HepG2 (cell line): ENCODE measurements at regions not wholly inside any gene's neighbourhood (a gene's known extent, or its start where the extent isn't known, plus 50 kb on each side); places are given as distances from the start of the nearest gene placed in this dataset.
A peak's percentile ranks its signal among the peaks of the same experiment; 100 is the strongest.

Experiments
- ATAC-seq: fragments of 200-7000 bp; cut with Tn5 transposase; 3 replicates; pipeline ENCODE4 v1.9.1; 2020; ENCODE audit warnings: mild to moderate bottlenecking, moderate library complexity
- BruUV-seq: library from RNA; stranded (reverse); fragments of 400-500 nt; replicated peaks from 2 replicates; lab custom pipeline; 2021; lab: Mats Ljungman, UMichigan
- CTCF ChIA-PET: fragments of 300-600 bp; formaldehyde crosslinking; extraction: SDS; loops from one replicate; lab custom pipeline; 2021; ENCODE audit warnings: low total read pairs, inconsistent platforms, low intra/inter-chr PET ratio; lab: Yijun Ruan, JAX
- POLR2A ChIA-PET: fragments of 350-600 bp; sonication (Branson Sonifier 250); formaldehyde crosslinking; loops from one replicate; lab custom pipeline; 2020; ENCODE audit warnings: antibody characterized with exemption, inconsistent platforms; lab: Yijun Ruan, JAX
- DNase-seq: peaks from one replicate; pipeline ENCODE4 v3.0.0-alpha.2; 2015; ENCODE audit warnings: low spot score
- FAIRE-seq: peaks from 3 replicates; lab custom pipeline; 2011; peaks lifted over from hg19 to GRCh38; lab: Jason Lieb, UNC
- H2AFZ ChIP-seq: one replicate; pipeline ENCODE4 v1.6.1; 2011; ENCODE audit warnings: low read length, inconsistent platforms
- H3K27ac ChIP-seq: fragments of 300-600 bp; 3 replicates; pipeline ENCODE4 v1.8.0; 2011; ENCODE audit warnings: mixed run types, mild to moderate bottlenecking, mixed read lengths, low read length, inconsistent platforms; ENCODE audit not compliant: insufficient read depth; ENCODE audit errors: extremely low read length
- H3K27me3 ChIP-seq, 2 experiments: fragments of 200-600 bp in 1 of 2; 2 replicates in 1 of 2; 3 replicates in 1 of 2; pipeline versions ENCODE4 v1.6.0 to v1.8.0; 2011; ENCODE audit warnings: low read length in 2 of 2, mild to moderate bottlenecking in 2 of 2, moderate library complexity in 2 of 2, inconsistent platforms in 1 of 2; ENCODE audit not compliant: insufficient read depth in 2 of 2, control insufficient read depth in 1 of 2
- H3K36me3 ChIP-seq, 2 experiments: fragments of 200-600 bp in 1 of 2; replicated peaks in 1 of 2; 2 replicates in 1 of 2; 3 replicates in 1 of 2; pipeline versions ENCODE4 v1.5.1 to v1.8.0; 2011; ENCODE audit warnings: low read length in 2 of 2, inconsistent platforms in 1 of 2; ENCODE audit not compliant: insufficient read depth in 2 of 2, control insufficient read depth in 1 of 2
- H3K4me1 ChIP-seq: 2 replicates; pipeline ENCODE4 v1.5.1; 2012; ENCODE audit warnings: low read length, inconsistent platforms; ENCODE audit not compliant: insufficient read depth
- H3K4me2 ChIP-seq: 2 replicates; pipeline ENCODE4 v1.6.0; 2011; ENCODE audit warnings: low read depth, low read length, inconsistent platforms
- H3K4me3 ChIP-seq, 3 experiments: fragments of 200-600 bp in 1 of 3; sonication (generic), shearing (Covaris generic) in 1 of 3; replicated peaks in 1 of 3; 2 replicates each; pipeline ENCODE4 v1.5.1; 2011 to 2016; ENCODE audit warnings: low read length in 3 of 3, inconsistent platforms in 2 of 3, low read depth in 2 of 3, mild to moderate bottlenecking in 2 of 3, control low read depth in 1 of 3, mixed read lengths in 1 of 3; ENCODE audit not compliant: insufficient read depth in 1 of 3
- H3K79me2 ChIP-seq: one replicate; pipeline ENCODE4 v1.6.1; 2011; ENCODE audit warnings: low read length, inconsistent platforms; ENCODE audit not compliant: insufficient read depth
- H3K9ac ChIP-seq: 2 replicates; pipeline ENCODE4 v1.6.0; 2011; ENCODE audit warnings: mild to moderate bottlenecking, low read depth, low read length, inconsistent platforms; ENCODE audit not compliant: insufficient read depth
- H3K9me3 ChIP-seq: 2 replicates; pipeline ENCODE4 v1.5.1; 2012; ENCODE audit warnings: mild to moderate bottlenecking, low read length
- H4K20me1 ChIP-seq: 2 replicates; pipeline ENCODE4 v1.6.0; 2011; ENCODE audit warnings: inconsistent platforms, mild to moderate bottlenecking, low read length, moderate library complexity; ENCODE audit not compliant: insufficient read depth
- FOXM1 ChIP-seq: sonication (generic); formaldehyde crosslinking; IDR thresholded peaks from 2 replicates; pipeline ENCODE4 v1.5.0; 2020; ENCODE audit warnings: missing genetic modification reagents
- HNRNPLL ChIP-seq: fragments of 200-400 bp; formaldehyde crosslinking; IDR thresholded peaks from 2 replicates; pipeline ENCODE4 v1.6.1; 2017; ENCODE audit warnings: mild to moderate bottlenecking, low read depth, low read length; ENCODE audit not compliant: poor library complexity, severe bottlenecking
- PHB2 ChIP-seq: fragments of 450-650 bp; IDR thresholded peaks from 2 replicates; pipeline ENCODE4 v1.6.1; 2018; ENCODE audit not compliant: partially characterized antibody
- RFX5 ChIP-seq: IDR thresholded peaks from 2 replicates; pipeline ENCODE4 v1.6.1; 2011; ENCODE audit warnings: low read depth, low read length, improper control_type of control experiment
- STAG1 ChIP-seq: sonication (generic); formaldehyde crosslinking; IDR thresholded peaks from 2 replicates; pipeline ENCODE4 v1.4.0; 2020; ENCODE audit warnings: missing genetic modification reagents
- THAP7 ChIP-seq: sonication (generic); formaldehyde crosslinking; IDR thresholded peaks from 2 replicates; pipeline ENCODE4 v1.8.1; 2023; ENCODE audit warnings: mild to moderate bottlenecking, missing genetic modification reagents
- ZNF512 ChIP-seq: sonication (generic); formaldehyde crosslinking; IDR thresholded peaks from 2 replicates; pipeline ENCODE4 v1.4.0; 2020; ENCODE audit warnings: mild to moderate bottlenecking, missing genetic modification reagents
- WGBS: methylation state at CpG from one replicate; pipeline ENCODE4 v1.1.6; 2017; ENCODE audit warnings: low lambda C conversion rate; 5-methylcytosine and 5-hydroxymethylcytosine counted together
- in situ Hi-C: cut with HindIII; loops from 2 replicates; pipeline ENCODE4 v1.10.0; 2017; ENCODE audit warnings: low pct_unique_long_range_greater_than_20kb; ENCODE audit not compliant: extremely low pct_ligation_motif_present
- intact Hi-C: fragments of 100-400 bp; cut with micrococcal nuclease; formaldehyde crosslinking; loops from one replicate; pipeline ENCODE4 v1.10.0; 2022; ENCODE audit not compliant: unreplicated experiment

- Histone ChIP-seq H4K20me1 (no peaks in the 10 kb centered on the region), H3K27me3 (no peaks in the 10 kb centered on the region), H3K4me1 (peaks cover 56% of the 10 kb centered on the region), H3K4me3 (no peak overlapping the region), H2AFZ (no peak overlapping the region), H3K4me2 (peak overlapping the region; percentile 3; the same call in 1 of the 2 replicates), H3K9me3 (no peaks in the 10 kb centered on the region), H3K79me2 (no peaks in the 10 kb centered on the region), H3K27ac (no peak overlapping the region), H3K36me3 (no peaks in the 10 kb centered on the region), H3K9ac (no peak overlapping the region)
- POLR2A ChIA-PET, result interaction anchor here (0.9 to 1.8 kb wide), 5 partner anchors 9 to 181 kb away, joined by 3 to 11 read pairs (median 4); partner anchors contain the start of gene MID1IP1
- DNase-seq (no peak), FAIRE-seq (no peak), ATAC-seq (no peak)
- TF ChIP-seq FOXM1 (CRISPR knock-in tag), result no peak
- peak; percentile 93; the same call in 1 of the 2 replicates for TF ChIP-seq ZNF512
- CTCF ChIA-PET, result no interaction called here
- WGBS, result 67% methylated on average over 3 of the region's 3 CpGs
- intact Hi-C loops, result loop anchor here (2.0 to 10.0 kb wide), 3 partner anchors 166 to 218 kb away; partner anchors contain the start of gene MID1IP1
- in situ Hi-C loops, result loop anchor here (25.0 kb wide), 1 partner anchor 171 kb away; the partner anchor contains the start of gene MID1IP1
- BruUV-seq, result no TSS peak
Observed at GRCh38 chrX:38982843-38983242, 181.6 kb downstream of the MID1IP1 start.

- POLR2A ChIA-PET, result no interaction called here
- H3K9ac ChIP-seq, result no peak overlapping the region
- peaks cover 56% of the 10 kb centered on the region for H3K4me1 ChIP-seq
- CTCF ChIA-PET, result interaction anchor here (0.6 kb wide), 1 partner anchor 231 kb away, joined by 3 read pairs; no protein-coding TSS in a partner anchor
- FAIRE-seq (no peak), DNase-seq (no peak), ATAC-seq (no peak)
- H2AFZ ChIP-seq, result no peak overlapping the region
- H3K4me3 ChIP-seq, result no peak overlapping the region
- no peak overlapping the region for H3K27ac ChIP-seq
- peak; percentile 25 for TF ChIP-seq STAG1
- TF ChIP-seq THAP7 (CRISPR knock-in tag), result no peak
- TF ChIP-seq PHB2, result no peak
- no peak for TF ChIP-seq RFX5
- TF ChIP-seq HNRNPLL, result no peak
- H3K4me2 ChIP-seq, result no peak overlapping the region
- no TSS peak for BruUV-seq
- no peaks in the 10 kb centered on the region for H3K27me3 ChIP-seq
- no peaks in the 10 kb centered on the region for H3K36me3 ChIP-seq
- 69% methylated on average over 2 of the region's 3 CpGs for WGBS
- H3K79me2 ChIP-seq, result no peaks in the 10 kb centered on the region
- in situ Hi-C loops (loop anchor here (25.0 kb wide), 1 partner anchor 173 kb away; the partner anchor contains the start of gene MID1IP1), intact Hi-C loops (loop anchor here (10.0 kb wide), 1 partner anchor 221 kb away; no protein-coding TSS in a partner anchor)
- H3K9me3 ChIP-seq, result no peaks in the 10 kb centered on the region
- no peaks in the 10 kb centered on the region for H4K20me1 ChIP-seq
Observed at GRCh38 chrX:38985375-38985774, 184.1 kb downstream of the MID1IP1 start.
